ENCODE measurements at regions not wholly inside any gene's neighbourhood (a gene's known extent, or its start where the extent isn't known, plus 50 kb on each side); places are given as distances from the start of the nearest gene placed in this dataset.
"Not testable (repeated sequence)": the region's sequence is repeated elsewhere in the genome, so short reads cannot be mapped to it uniquely, and the experiment has no call there.

GRCh38 chr6:27706431-27706830 lies 205.8 kb downstream of the OR2B2 start:
- no peak for DNase-seq
- Histone ChIP-seq H3K27ac (no peak overlapping the region), H3K9me3 (no peaks in the 10 kb centered on the region), H3K4me3 (no peak overlapping the region), H3K36me3 (peaks cover 0 to 54% (median 0%) of the 10 kb centered on the region in 6 donors), H3K4me1 (no peaks in the 10 kb centered on the region), H3K27me3 (replicated peaks in 1 of 7) (no peaks in the 10 kb centered on the region)
- intact Hi-C loops (cut with DNase I; ENCODE audit: low total_unique reads): no loop called here
- TF ChIP-seq POLR2AphosphoS5 (IDR thresholded peaks at IDR 0.05): no peak
- TF ChIP-seq POLR2A (IDR thresholded peaks at IDR 0.05): no peak
- TF ChIP-seq, protein P1, sequence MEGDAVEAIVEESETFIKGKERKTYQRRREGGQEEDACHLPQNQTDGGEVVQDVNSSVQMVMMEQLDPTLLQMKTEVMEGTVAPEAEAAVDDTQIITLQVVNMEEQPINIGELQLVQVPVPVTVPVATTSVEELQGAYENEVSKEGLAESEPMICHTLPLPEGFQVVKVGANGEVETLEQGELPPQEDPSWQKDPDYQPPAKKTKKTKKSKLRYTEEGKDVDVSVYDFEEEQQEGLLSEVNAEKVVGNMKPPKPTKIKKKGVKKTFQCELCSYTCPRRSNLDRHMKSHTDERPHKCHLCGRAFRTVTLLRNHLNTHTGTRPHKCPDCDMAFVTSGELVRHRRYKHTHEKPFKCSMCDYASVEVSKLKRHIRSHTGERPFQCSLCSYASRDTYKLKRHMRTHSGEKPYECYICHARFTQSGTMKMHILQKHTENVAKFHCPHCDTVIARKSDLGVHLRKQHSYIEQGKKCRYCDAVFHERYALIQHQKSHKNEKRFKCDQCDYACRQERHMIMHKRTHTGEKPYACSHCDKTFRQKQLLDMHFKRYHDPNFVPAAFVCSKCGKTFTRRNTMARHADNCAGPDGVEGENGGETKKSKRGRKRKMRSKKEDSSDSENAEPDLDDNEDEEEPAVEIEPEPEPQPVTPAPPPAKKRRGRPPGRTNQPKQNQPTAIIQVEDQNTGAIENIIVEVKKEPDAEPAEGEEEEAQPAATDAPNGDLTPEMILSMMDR (IDR thresholded peaks at IDR 0.05 in 8 of 11, conservative IDR thresholded peaks at IDR 0.05 in 3 of 11): no peak
- 89 to 97% (median 93%) methylated on average over 3 of the region's 3 CpGs for WGBS, 5 donors

GRCh38 chr6:27700337-27700736 lies 211.9 kb downstream of the OR2B2 start:
- WGBS, 5 donors: 61 to 76% (median 71%) methylated on average over 6 of the region's 6 CpGs
- no peak overlapping the region for H3K27ac ChIP-seq
- no peak for DNase-seq
- peaks cover 0 to 4% (median 0%) of the 10 kb centered on the region in 7 donors for H3K27me3 ChIP-seq (replicated peaks in 1 of 7)
- no peaks in the 10 kb centered on the region for H3K4me1 ChIP-seq
- no peaks in the 10 kb centered on the region for H3K9me3 ChIP-seq
- intact Hi-C loops (cut with DNase I; ENCODE audit: low total_unique reads): no loop called here
- H3K4me3 ChIP-seq: no peak overlapping the region
- TF ChIP-seq POLR2AphosphoS5 (IDR thresholded peaks at IDR 0.05) (no peak), POLR2A (IDR thresholded peaks at IDR 0.05) (no peak)
- TF ChIP-seq, protein P1 (IDR thresholded peaks at IDR 0.05 in 8 of 11, conservative IDR thresholded peaks at IDR 0.05 in 3 of 11): no peak
- peaks cover 0 to 33% (median 0%) of the 10 kb centered on the region in 6 donors for H3K36me3 ChIP-seq

DNA sequence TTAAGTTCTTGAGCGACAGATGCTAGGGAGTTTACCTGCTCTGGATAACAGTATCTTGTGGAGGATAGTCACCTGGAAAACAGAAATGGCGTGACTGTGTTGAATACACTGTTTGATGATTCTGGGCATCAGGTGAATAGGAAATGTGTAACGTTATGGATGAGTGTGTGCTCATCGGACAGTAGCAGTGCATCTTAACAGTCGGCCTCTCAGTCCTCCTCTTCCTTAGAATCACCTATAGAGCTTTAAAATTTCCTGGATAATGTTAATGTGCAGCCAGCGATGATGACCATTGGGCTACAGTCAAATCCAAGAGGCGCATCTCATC lies 217.7 kb downstream of the OR2B2 start:
- H3K27me3 ChIP-seq (replicated peaks in 1 of 7): peaks cover 0 to 22% (median 0%) of the 10 kb centered on the region in 7 donors
- TF ChIP-seq, protein P1 (IDR thresholded peaks at IDR 0.05 in 8 of 11, conservative IDR thresholded peaks at IDR 0.05 in 3 of 11): no peak
- TF ChIP-seq POLR2A (IDR thresholded peaks at IDR 0.05) (no peak), POLR2AphosphoS5 (IDR thresholded peaks at IDR 0.05) (no peak)
- peak overlapping the region in 2 of 8 donors; percentile 55 to 59 for H3K27ac ChIP-seq
- peak overlapping the region; percentile 45 to 74 (median 51) for H3K4me3 ChIP-seq
- WGBS, 5 donors: 41 to 53% (median 51%) methylated on average over 7 of the region's 7 CpGs
- intact Hi-C loops (cut with DNase I; ENCODE audit: low total_unique reads): no loop called here
- H3K4me1 ChIP-seq: peaks cover 0 to 17% (median 2%) of the 10 kb centered on the region in 6 donors
- H3K9me3 ChIP-seq: no peaks in the 10 kb centered on the region
- DNase-seq: no peak
- no peaks in the 10 kb centered on the region for H3K36me3 ChIP-seq

- DNase-seq: no peak
- H3K27ac ChIP-seq: peak overlapping the region in 6 of 8 donors; percentile 42 to 65 (median 57)
- peaks cover 0 to 17% (median 2%) of the 10 kb centered on the region in 6 donors for H3K4me1 ChIP-seq
- no peak for TF ChIP-seq POLR2A (IDR thresholded peaks at IDR 0.05)
- TF ChIP-seq, protein P1 (IDR thresholded peaks at IDR 0.05 in 8 of 11, conservative IDR thresholded peaks at IDR 0.05 in 3 of 11): no peak
- H3K4me3 ChIP-seq: peak overlapping the region; percentile 45 to 74 (median 51)
- WGBS, 5 donors: 1 to 2% (median 1%) methylated on average over 34 of the region's 34 CpGs
- peaks cover 0 to 22% (median 0%) of the 10 kb centered on the region in 7 donors for H3K27me3 ChIP-seq (replicated peaks in 1 of 7)
- intact Hi-C loops (cut with DNase I; ENCODE audit: low total_unique reads): no loop called here
- H3K36me3 ChIP-seq: no peaks in the 10 kb centered on the region
- no peaks in the 10 kb centered on the region for H3K9me3 ChIP-seq
Observed at GRCh38 chr6:27693766-27694546, 218.2 kb downstream of the OR2B2 start.

- 95 to 97% (median 96%) methylated on average over 10 of the region's 10 CpGs for WGBS, 5 donors
- H3K36me3 ChIP-seq; intact Hi-C loops (cut with DNase I; ENCODE audit: low total_unique reads); H3K4me3 ChIP-seq; DNase-seq; H3K9me3 ChIP-seq; H3K27ac ChIP-seq: not testable (repeated sequence)
- H3K27me3 ChIP-seq (replicated peaks in 1 of 7): peaks cover 0 to 31% (median 0%) of the 10 kb centered on the region in 7 donors
- H3K4me1 ChIP-seq: peaks cover 0 to 32% (median 13%) of the 10 kb centered on the region in 6 donors
Observed at GRCh38 chr6:27692133-27692532, 219.2 kb upstream of the ZNF184 start.
